ENCODE measurements at regions not wholly inside any gene's neighbourhood (a gene's known extent, or its start where the extent isn't known, plus 50 kb on each side); places are given as distances from the start of the nearest gene placed in this dataset.

DNA sequence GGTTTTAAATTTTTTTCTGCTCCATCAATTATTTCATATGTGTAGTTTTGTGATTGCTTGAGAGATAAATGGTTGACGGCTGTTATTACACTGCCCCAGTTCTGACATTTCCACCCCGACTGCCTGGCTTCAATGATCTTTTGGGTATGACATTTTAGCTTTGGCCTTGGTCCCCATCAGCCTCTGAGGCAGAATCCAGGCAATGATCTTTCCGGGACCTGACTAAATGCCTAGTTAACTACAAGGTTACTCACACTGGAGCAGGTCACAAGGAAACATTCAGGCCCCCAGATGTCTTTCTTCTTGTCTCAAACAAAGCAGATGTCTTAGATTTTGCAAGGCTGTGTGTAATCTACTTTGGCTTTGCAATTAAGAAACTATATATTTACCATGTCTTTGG lies 61.1 kb upstream of the TMCO5A start:
- no peak for DNase-seq (ENCODE audit: low spot score)

DNA sequence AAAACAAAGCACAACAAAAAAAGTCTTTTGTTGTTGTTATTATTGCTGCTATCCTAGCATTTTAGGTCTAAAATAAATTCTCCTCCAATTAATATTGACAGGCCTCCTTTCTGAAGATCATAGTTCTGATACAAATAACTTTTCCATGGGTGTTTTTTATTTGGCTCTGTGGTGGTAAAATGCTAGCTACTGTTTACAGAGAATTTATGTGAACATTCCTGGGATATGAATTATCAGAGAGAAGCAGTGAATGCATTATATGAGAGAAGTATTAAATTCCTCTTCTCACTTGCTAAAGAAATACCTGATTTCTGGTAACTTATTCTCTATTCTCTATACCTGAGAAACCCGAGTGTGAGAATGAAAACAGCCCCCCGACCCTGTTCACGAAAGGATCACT lies 57.5 kb upstream of the TMCO5A start:
- no peak for DNase-seq (ENCODE audit: low spot score)

- DNase-seq (ENCODE audit: low spot score), result no peak
Observed at GRCh38 chr15:37877851-37878741, 56.3 kb upstream of the TMCO5A start.

- DNase-seq (ENCODE audit: low spot score), result peak; percentile 41
Observed at GRCh38 chr15:37880009-37880834, 54.2 kb upstream of the TMCO5A start.

GRCh38 chr15:37880835-37881153 lies 53.6 kb upstream of the TMCO5A start:
- DNase-seq (ENCODE audit: low spot score), result no peak

- no peak for DNase-seq (ENCODE audit: low spot score)
Observed at GRCh38 chr15:37881237-37882013, 53.0 kb upstream of the TMCO5A start.

- no peak for DNase-seq (ENCODE audit: low spot score)
Observed at GRCh38 chr15:37882640-37883039, 51.8 kb upstream of the TMCO5A start.

Data from SW480 (cell line).